Umbilical cord (tissue), 1 donor: ENCODE measurements at regions not wholly inside any gene's neighbourhood (a gene's known extent, or its start where the extent isn't known, plus 50 kb on each side); places are given as distances from the start of the nearest gene placed in this dataset.
"Not testable (repeated sequence)": the region's sequence is repeated elsewhere in the genome, so short reads cannot be mapped to it uniquely, and the experiment has no call there.

Source experiments
- DNase-seq: peaks from one replicate; pipeline ENCODE4 v3.0.0-alpha.2; 2015; ENCODE audit warnings: low spot score

GRCh38 chr5:152181461-152181860 lies 223.6 kb downstream of the NMUR2 start:
- no peak for DNase-seq

DNA sequence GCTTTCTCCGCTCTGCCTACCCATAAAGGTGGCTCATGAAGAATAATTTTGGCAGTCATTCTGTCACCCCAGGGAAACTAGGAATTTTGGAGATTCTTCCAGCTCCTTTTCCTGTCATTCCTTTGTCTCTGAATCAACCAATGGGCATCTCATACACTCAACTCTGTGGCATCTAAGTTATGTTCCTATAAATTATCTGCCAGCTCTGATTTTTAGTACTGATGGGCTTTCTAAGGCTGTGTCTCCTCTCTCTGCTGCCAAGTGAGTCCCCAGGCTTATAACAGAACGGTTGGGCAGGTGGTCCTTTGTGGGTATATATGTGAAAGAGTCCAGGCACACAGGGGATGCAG lies 226.8 kb downstream of the NMUR2 start:
- no peak for DNase-seq

- no peak for DNase-seq
These were observed 227.3 kb downstream of the NMUR2 start for GRCh38 chr5:152177626-152178349.

DNA sequence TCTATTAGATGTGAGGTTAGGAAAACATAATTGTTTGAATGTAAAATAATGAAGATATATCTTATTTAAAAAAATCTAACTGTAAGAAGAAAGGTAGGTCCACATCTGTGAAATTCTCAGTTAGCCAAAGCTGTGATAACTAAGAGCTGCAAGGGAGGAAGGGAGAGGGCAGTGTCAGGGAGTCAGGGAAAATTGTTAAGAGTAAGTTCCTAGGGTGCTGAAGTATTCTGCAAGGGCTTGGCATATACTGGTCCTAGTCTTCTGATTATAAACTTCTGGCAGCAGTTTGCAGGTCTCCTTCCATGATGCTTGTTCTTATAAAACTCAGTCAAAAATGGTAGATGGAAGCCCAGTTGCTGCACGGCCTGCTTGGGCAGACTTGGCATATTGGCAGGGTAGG lies 233.2 kb downstream of the NMUR2 start:
- no peak for DNase-seq

DNA sequence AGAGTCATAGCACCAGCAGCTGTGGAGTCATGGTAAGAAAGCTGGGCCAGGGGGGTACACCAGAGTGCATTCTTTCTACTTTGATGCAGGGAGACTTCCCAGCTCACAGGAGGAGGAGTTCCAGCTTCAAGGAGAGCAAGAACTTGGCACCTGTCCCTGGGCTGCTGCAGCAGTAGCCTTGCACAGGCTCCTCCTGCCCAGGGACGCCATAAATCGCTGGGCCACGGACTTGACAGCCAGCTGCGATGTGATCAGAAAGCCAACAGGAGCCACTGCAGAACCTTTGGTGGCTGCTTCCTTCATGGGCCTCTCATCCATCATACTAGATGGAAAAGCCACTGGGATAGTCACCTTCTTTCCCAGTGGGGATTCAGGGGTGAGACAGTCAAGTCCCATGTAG lies 234.7 kb downstream of the NMUR2 start:
- DNase-seq, result no peak

- no peak for DNase-seq
These were observed 240.2 kb upstream of the GLRA1 start for GRCh38 chr5:152164860-152165259.

GRCh38 chr5:152159894-152160293 lies 235.2 kb upstream of the GLRA1 start:
- DNase-seq, result not testable (repeated sequence)

- DNase-seq, result not testable (repeated sequence)
These were observed 229.8 kb upstream of the GLRA1 start for GRCh38 chr5:152154452-152154851.

GRCh38 chr5:152151940-152152339 lies 227.3 kb upstream of the GLRA1 start:
- no peak for DNase-seq

DNA sequence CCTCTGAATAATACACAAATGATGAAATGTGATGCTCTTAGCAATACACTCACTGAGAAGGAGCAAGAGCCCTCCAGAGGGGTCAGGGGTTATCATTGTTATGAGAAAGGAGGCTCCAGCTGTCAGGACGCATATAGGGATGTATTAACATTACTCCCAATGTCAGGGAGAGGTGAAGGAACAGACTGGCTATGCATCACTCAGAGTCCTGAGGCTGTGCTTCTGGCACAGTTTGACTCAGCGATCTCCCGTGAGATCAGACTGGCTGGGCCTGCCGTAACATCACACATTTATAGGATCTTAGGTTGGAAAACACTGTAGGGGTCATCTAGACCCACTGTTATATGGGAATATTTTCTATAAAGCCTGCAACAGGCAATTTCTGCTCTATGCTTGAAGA lies 226.5 kb upstream of the GLRA1 start:
- DNase-seq, result no peak

- no peak for DNase-seq
These were observed 222.6 kb upstream of the GLRA1 start for GRCh38 chr5:152147286-152147685.

DNA sequence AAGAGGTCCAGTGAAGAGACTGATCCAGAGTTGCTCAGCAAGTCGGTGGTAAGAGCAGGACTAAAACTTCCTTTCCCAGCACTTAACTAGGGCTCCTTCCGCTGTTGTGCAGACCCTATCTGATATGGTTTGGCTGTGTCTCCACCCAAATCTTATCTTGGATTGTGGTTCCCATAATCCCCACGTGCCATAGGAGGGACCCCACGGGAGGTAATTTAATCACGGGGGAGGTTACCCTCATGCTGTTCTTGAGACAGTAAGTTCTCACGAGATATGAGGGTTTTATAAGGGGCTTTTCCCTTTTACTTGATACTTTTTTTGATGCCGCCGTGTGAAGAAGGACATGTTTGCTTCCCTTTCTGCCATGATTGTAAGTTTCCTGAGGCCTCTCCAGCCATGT lies 221.9 kb upstream of the GLRA1 start:
- DNase-seq, result no peak

DNA sequence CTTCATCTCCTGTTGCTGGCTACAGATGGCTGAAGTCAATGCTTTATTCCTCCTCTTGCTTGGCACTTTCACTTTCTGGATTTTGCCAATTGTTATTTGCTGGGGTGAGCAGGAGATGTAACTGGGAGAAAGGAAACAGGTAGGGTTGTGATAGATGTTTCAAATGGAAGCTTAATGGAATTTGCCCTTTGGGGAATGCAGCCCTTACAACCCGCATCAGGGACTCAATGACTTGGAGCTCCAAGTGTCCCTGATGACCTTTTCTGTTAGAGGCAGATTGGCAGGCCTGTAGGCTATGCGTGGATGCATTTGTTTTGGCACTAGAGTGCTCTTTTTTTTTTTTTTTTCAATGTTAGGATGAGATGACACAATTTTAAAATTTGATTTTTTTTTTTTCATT lies 219.9 kb upstream of the GLRA1 start:
- DNase-seq, result no peak

GRCh38 chr5:152144030-152144429 lies 219.4 kb upstream of the GLRA1 start:
- no peak for DNase-seq

GRCh38 chr5:152142840-152143469 lies 218.3 kb upstream of the GLRA1 start:
- DNase-seq, result peak; percentile 75

DNA sequence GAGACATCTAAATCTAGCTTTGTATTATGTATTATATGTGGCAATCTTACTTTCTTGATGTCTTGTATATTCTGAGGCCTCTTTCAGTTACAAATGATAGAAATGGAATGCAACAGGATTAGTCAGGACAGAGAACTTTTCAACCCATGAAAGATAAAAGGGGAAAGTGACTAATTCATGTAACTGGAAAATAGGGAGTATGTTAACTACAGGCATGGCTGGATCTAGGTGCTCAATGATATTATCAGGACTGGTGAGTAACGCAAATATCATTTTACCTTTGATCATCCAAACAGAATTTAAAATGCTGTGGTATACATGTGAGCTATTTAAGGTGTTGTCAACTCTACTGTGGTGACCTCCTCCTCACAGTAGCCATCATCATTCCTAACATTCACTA lies 215.7 kb upstream of the GLRA1 start:
- DNase-seq, result no peak

GRCh38 chr5:152137063-152137462 lies 212.4 kb upstream of the GLRA1 start:
- no peak for DNase-seq

DNA sequence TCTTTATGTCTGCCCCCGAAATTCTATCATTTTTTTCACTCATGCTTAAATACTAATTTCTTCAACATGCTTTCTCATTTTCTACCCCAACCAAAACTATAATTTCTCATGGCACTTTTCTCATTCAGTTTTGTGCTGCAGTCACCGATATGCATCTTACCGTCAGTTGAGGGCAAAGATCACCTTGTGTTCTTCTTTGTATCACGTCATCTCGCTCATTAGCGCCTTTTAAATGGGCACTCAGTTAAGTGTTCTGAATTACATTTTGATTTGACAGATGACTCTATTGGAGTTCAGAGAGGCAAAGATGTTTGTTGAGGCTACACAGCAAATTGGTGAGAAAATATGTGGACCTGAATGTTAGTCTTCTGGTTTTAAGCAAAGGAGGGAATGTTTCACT lies 211.7 kb upstream of the GLRA1 start:
- DNase-seq, result no peak

DNA sequence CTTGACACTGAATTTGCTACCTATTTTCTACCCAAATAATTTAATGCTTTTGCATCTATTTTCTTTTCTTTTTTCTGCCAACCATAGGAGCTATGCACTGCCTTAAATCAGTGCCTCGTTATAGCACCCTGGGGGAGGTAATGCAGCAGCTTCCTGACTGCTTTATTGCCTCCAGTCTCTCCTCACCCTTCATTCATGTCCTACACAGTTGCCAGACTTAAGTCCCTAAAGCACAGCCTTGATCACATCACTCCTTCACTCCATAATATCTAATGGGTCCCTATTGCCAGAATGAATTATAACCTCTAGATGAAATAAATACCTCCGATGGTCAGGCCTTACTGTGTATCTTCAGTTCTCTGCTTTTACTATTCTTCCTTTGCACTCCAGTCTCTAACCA lies 211.2 kb upstream of the GLRA1 start:
- DNase-seq, result no peak

GRCh38 chr5:152125661-152126205 lies 201.1 kb upstream of the GLRA1 start:
- DNase-seq, result no peak

DNA sequence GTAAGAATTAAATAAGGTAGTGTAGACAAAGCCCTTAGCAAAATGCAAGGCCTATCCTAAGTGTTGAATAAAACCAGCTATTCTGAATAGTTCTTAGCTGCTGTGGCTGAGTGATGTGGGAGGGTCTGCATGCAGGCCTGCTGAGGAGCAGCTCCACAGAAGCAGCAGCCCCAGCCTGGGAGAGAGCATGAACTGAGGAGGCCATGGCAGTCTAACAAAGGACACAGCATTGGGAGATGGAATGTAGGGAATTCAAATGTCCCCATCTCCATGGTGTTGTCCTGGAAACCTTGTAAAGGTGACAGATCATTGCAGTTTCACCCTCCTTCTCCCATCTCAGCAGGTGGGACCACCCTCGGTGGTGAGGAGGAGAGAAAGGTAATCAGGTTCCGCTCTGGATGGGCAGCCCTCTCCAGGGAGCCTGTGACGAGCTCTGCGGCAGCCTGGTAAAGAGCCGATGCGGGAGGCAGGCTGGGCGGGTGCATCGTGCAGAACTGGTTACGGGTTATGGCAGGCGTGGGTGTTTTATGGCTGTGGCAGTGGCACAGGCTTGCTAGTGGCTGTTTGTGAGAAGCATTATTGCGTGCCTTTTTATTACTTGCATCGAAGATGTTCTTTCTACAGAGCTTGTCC lies 199.9 kb upstream of the GLRA1 start:
- no peak for DNase-seq

DNA sequence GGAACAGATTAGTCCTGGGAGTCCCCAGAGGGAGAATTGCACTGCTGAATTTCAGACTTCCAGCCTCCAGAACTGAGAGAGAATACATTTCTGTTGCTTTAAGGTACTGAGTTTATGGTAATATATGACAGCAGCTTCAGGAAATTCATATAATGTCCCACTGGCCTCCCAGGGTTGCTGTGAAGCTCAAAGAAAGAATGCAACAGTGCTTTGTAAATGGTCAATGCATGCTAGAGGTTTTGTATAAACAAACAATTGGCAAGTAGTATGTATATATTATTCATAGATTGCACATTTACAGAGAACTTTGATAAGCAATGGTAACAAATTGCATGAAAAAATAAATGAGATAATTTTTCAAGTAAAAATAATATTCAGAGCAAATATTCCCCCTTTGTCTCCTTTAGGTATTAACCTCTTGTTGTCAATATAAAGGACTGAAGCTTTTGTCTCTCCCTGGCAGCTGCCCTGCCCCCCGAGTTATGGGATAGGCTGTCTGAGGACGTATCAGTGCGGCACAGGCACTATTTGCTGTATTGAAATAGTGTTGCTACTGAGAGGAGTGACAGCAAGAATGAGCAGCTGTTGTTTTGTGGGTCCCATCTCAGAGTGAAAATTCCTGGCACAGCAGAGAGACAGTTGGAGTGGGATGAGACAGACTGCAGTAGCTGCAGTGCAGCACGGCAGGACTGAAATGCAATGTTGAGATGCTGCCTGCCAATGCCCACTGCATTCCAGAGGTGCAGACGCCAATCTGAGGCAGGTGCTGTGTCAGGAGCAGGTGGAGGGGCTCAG lies 194.2 kb upstream of the GLRA1 start:
- no peak for DNase-seq
